NAMALWA (cell line): ENCODE measurements at regions not wholly inside any gene's neighbourhood (a gene's known extent, or its start where the extent isn't known, plus 50 kb on each side); places are given as distances from the start of the nearest gene placed in this dataset.
"Not testable (repeated sequence)": the region's sequence is repeated elsewhere in the genome, so short reads cannot be mapped to it uniquely, and the experiment has no call there.

Experiments
- DNase-seq: peaks from one replicate; pipeline ENCODE4 v3.0.0-alpha.2; 2015; ENCODE audit warnings: low spot score

- no peak for DNase-seq
These were observed 218.3 kb upstream of the STXBP5 start for GRCh38 chr6:146985966-146986365.

- not testable (repeated sequence) for DNase-seq
These were observed 216.3 kb upstream of the STXBP5 start for GRCh38 chr6:146987938-146988337.

GRCh38 chr6:146989860-146990259, 214.4 kb upstream of the STXBP5 start:
- DNase-seq = no peak

- DNase-seq = no peak
These were observed 213.9 kb upstream of the STXBP5 start for GRCh38 chr6:146990284-146990683.

- DNase-seq = no peak
These were observed 213.1 kb upstream of the STXBP5 start for GRCh38 chr6:146990821-146991798.

GRCh38 chr6:146997062-146997461, 207.2 kb upstream of the STXBP5 start:
- no peak for DNase-seq

GRCh38 chr6:146999766-147000165, 204.5 kb upstream of the STXBP5 start:
- no peak for DNase-seq

- DNase-seq = no peak
These were observed 203.4 kb upstream of the STXBP5 start for GRCh38 chr6:147000545-147001488.

- DNase-seq = no peak
These were observed 202.6 kb upstream of the STXBP5 start for GRCh38 chr6:147001621-147002020.

- no peak for DNase-seq
These were observed 201.0 kb upstream of the STXBP5 start for GRCh38 chr6:147003186-147003585.

- no peak for DNase-seq
These were observed 198.7 kb upstream of the STXBP5 start for GRCh38 chr6:147005499-147005898.

- no peak for DNase-seq
These were observed 196.8 kb upstream of the STXBP5 start for GRCh38 chr6:147007441-147007840.

- DNase-seq = no peak
These were observed 194.9 kb upstream of the STXBP5 start for GRCh38 chr6:147009358-147009757.

GRCh38 chr6:147015674-147016073, 188.5 kb upstream of the STXBP5 start:
- DNase-seq = no peak

- DNase-seq = no peak
These were observed 187.8 kb upstream of the STXBP5 start for GRCh38 chr6:147016440-147016839.

- DNase-seq = no peak
These were observed 187.1 kb upstream of the STXBP5 start for GRCh38 chr6:147017153-147017552.

GRCh38 chr6:147019001-147019400, 185.2 kb upstream of the STXBP5 start:
- DNase-seq = no peak

- no peak for DNase-seq
These were observed 182.2 kb upstream of the STXBP5 start for GRCh38 chr6:147022041-147022440.

GRCh38 chr6:147023148-147023547, 181.1 kb upstream of the STXBP5 start:
- DNase-seq = no peak

GRCh38 chr6:147023581-147023980, 180.6 kb upstream of the STXBP5 start:
- no peak for DNase-seq

- no peak for DNase-seq
These were observed 174.3 kb upstream of the STXBP5 start for GRCh38 chr6:147029923-147030322.

- no peak for DNase-seq
These were observed 170.9 kb upstream of the STXBP5 start for GRCh38 chr6:147033267-147033666.

GRCh38 chr6:147035886-147036285, 168.3 kb upstream of the STXBP5 start:
- no peak for DNase-seq
